ENCODE measurements at regions not wholly inside any gene's neighbourhood (a gene's known extent, or its start where the extent isn't known, plus 50 kb on each side); places are given as distances from the start of the nearest gene placed in this dataset.

DNA sequence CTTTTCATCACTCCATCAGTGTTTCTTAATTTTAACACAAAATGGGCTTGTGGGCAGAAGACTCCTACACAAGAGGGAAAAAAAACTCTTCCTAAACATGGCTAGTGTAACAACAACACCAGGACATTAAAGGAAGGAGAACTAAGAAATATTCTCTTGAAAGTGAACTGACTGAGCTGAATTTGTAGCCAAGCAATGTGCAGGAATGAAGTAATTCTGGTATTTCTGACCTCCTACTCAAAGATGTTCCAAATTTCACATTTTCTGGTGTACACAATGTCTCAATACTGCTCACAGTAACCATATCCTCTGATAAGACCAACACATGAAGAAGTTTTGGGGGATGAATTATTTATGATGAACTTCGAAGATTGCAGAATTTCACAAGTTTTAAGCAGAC, 357.3 kb downstream of the DUSP6 start:
- DNase-seq (ENCODE audit: low spot score): no peak

DNA sequence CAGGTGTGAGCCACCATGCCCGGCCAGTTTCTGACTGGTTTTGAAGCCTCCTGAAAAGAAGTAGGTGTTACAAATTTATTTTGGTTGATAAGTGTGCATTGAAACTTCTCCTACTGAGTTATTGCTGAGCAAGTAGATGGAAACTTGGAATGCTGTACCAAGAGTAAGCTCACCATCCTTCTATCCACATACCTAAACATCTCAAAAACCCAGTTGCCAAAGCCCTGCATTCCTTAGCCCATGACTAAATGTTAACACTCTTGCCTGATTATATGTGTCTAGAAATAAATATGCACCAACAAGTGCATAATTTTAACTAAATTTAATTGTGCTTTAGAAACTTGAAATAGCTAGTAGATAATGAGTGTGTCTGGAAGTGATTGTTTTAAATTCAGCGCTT, 357.8 kb downstream of the DUSP6 start:
- no peak for DNase-seq (ENCODE audit: low spot score)

- DNase-seq (ENCODE audit: low spot score): peak; percentile 78
Measured at GRCh38 chr12:88993651-88994050, 358.6 kb downstream of the DUSP6 start.

GRCh38 chr12:88986056-88986455, 366.2 kb downstream of the DUSP6 start:
- DNase-seq (ENCODE audit: low spot score): no peak

DNA sequence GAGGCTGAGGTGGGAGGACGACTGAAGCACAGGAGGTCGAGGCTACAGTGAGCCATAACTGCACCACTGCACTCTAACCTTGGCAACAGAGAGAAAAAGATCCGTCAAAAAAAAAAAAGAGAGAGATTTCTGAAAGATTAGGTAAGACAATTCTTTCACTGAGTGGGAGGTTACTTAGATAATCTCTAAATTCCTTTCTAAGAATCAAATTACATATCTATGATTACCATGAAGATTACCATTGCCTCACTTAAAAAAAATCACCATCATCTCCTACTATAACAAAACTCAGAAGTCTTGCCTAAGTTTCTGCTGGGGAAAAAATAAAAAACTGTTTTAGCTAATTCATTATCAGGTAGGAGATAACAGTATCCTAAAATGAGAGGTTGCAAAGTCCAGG, 366.7 kb downstream of the DUSP6 start:
- DNase-seq (ENCODE audit: low spot score): no peak

GRCh38 chr12:88985011-88985410, 367.3 kb downstream of the DUSP6 start:
- DNase-seq (ENCODE audit: low spot score): no peak

GRCh38 chr12:88982694-88983093, 369.6 kb downstream of the DUSP6 start:
- no peak for DNase-seq (ENCODE audit: low spot score)

DNA sequence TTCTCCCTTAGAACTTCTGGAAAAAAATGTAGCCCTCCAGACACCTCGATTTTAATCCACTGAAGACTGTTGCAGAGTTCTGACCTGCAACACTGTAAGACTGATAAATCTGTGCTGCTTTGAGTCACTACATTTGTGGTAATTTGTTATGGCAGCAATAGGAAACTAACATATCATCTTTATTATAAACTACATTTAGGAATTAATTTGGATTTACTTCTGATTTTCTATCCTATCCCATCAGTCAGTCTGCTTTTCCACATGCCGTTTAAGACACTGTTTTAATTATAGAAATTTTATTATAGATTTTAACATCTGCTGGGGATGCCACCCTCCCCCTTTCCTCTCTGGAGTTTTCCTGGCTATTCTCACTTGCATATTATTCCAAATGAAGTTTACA, 375.2 kb downstream of the DUSP6 start:
- DNase-seq (ENCODE audit: low spot score): no peak

GRCh38 chr12:88973998-88974397, 378.3 kb downstream of the DUSP6 start:
- DNase-seq (ENCODE audit: low spot score): no peak

GRCh38 chr12:88970740-88971139, 381.6 kb downstream of the DUSP6 start:
- DNase-seq (ENCODE audit: low spot score): no peak

DNA sequence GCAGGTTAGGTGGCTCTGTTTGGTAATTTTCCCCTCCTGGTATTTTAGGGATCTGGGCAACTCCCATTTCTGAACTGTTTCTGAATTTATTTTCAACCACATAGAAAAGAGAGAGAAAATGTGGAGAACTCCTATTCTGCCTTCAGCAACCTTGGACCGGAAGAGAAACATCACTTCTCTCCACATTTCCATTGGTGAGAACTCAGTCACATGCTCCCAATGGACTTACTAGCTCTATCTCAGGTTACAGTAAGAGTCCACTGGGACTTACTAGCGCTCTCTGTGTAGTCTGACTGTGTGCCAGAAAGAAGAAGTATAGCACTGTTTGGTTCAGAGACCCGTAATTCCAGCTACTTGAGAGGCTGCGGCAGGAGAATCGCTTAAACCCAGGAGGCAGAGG, 383.2 kb downstream of the DUSP6 start:
- no peak for DNase-seq (ENCODE audit: low spot score)

GRCh38 chr12:88960213-88960878, 380.1 kb upstream of the KITLG start:
- DNase-seq (ENCODE audit: low spot score): peak; percentile 12

DNA sequence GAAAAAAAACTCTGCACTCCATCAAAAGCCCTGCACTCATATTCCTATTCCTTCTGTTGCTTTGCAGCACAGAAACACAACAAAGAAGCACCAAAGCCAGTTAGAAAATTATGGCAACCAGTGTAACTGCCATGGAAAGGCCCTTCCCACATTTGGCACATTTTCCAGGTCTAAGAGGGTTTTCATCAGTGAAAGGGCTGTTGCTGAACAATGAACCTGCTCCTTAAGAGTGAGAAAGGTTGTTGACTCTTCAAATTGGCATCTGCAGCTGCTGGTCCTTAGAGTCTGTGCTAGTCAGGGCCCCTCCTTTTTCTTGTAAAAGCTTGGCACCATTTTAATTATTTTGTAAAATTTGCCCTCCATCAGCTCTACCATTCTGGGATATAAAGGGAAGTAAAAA, 378.7 kb upstream of the KITLG start:
- no peak for DNase-seq (ENCODE audit: low spot score)

DNA sequence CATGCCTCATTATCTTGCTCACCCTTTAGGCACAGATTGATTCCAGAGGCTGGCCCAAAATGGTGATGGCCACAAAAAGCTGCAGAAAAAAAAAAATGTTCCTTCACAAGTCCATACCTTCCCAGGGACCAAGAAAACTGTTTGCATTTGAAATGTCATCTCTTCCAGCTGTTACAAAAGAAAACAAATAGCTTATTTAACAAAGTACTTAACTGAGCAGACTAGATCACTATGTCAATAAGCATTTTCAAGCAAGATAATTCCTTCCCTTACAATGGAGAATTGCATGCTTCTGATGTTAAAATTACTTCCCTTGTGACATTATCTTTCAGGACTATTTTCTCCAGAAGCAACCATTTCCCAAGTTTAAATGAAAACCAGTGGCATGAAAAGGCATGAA, 377.9 kb upstream of the KITLG start:
- no peak for DNase-seq (ENCODE audit: low spot score)

DNA sequence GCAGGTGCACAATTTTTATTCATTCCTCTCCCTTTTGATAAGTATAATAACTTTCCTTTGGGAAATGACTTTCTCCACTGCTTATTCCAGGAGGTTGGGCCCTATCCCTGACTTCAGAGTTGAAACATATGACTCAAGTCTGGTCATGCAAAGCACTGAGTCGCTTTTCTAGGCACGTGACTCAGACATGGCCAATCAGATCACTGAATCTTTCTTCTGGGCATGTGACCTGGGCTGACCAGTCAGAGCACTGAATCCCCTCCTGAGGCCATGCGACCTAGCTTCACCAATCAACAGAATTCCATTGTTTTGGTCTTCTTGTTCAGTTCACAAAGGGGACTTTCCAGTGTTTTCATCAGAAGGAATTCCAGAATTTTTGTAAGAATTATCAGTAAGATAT, 377.1 kb upstream of the KITLG start:
- DNase-seq (ENCODE audit: low spot score): no peak

DNA sequence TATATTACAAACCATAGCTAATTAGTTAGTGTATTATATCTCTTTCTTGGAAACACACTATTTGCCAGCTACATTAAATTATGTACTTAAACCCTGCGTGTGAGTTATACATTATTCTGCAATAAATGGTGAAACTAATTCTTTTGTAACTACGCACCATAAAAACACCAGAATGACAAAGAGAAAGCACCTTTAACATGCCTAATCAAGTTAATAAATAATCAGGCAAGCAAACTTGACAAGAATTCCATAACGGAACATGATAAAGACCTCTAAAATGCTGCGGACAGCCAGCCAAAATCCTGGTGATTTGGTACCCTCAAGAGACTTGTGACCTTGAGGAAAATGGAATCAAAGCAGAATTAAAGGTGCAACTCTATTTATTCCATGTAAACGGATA, 375.3 kb upstream of the KITLG start:
- DNase-seq (ENCODE audit: low spot score): no peak

DNA sequence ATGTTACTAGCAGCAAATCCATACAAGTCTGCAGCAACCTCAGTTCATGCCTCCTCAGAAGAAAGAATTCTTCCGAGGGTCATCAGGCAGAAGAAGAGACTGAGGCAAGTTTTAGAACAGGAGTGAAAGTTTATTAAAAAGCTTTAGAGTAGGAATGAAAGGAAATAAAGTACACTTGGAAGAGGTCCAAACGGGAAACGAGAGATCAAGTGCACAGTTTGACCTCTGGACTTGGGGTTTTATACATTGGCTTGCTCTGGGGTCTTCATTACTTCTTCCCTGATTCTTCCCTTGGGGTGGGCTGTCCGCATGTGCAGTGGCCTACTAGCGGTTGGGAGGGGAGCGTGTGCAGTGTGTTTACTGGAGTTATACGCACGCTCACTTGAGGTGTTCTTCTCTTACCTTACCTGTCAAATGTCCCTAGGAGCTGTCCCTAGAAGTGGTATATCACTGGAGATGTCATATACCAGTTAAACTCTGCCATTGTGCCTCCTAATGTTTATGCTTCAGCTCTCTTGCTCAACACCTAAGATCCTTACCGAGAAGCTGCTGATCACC, 372.8 kb upstream of the KITLG start:
- no peak for DNase-seq (ENCODE audit: low spot score)

- DNase-seq (ENCODE audit: low spot score): no peak
Measured at GRCh38 chr12:88952562-88952942, 372.3 kb upstream of the KITLG start.

DNA sequence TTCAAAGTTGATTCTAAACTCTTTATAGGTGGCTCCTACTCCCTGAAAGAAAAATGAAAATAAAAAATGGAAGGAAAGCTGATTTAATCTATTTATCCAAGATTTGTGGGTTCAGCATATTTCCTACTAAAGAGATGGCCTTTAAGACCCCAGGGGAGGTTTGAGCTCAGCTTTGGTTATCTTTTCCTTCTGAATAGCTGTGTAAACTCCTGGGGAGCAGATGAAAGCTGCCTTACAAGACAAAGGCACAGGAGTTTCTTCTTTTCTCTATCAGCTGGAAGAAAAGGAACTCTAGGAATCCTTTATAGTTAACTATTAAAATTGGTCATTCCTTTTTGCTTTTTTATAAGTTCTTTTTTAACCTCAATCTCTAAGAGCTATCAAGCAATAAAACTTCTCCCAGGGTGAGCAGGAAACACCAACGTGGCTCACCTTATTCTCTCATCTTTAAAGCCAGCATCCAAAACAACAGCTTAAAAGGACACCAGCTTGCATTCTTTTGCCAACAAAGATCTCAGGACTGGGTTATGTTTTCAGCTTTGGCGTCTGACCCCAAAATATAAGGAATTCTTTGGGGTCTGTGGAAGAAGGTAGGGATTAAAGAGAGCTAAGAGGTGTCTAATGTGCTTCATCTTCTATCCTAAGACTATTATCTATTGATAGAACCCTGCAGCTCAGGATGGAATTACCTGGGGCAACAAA, 371.7 kb upstream of the KITLG start:
- DNase-seq (ENCODE audit: low spot score): no peak

GRCh38 chr12:88951177-88951576, 370.9 kb upstream of the KITLG start:
- DNase-seq (ENCODE audit: low spot score): no peak

DNA sequence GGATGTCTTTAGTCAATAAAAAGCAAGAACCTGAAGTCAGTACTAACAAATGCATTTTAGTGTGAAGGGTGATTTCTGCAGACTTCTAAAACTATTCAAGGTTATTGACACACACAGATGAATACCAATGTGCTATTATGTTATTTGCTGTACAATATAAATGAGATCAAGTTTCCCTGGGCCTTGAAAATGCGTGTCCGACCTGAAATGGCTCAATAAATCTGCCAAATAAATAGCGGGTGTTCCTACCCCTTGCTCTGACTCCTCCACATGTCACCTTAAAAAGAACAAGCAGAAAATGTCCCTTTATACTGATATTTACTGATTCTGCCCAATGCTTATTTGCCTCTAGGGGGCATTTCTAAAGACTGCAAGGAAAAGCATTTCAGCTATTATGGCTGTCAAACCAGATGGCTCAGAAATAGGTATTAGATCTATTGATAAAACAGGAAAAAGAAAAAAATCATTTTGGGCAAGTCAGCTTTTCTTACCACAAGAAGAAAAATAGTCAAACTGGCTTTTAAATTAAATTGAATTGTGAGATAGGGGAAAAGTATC, 367.3 kb upstream of the KITLG start:
- no peak for DNase-seq (ENCODE audit: low spot score)

DNA sequence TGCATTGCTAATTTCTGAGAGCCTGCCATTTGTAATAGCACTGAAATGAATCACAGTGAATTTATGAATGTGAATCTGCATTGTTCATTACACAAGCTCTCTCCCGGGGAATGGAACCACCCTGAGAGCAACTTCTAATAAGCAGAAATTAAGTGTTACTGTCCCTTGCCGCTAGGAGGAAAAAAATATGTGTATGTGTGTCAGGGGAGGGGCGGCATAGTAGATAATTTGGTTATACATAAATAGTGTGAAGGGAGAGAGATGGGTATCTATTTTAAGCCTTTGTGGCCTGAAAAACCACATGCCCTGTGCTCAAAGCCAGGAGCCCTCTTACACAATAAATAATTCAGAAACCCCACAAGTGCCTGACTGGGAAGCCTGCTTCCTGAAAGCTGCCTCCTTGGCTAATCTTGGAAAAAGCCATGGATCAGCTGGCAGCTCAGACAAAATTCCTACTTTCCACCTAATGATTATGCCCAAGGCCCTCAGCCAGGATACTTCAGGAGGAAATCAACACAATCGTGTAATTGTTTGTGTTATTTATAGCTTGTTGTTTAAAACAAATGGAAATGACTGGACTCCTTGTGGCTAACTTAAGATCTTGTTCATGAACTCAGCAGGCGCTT, 366.2 kb upstream of the KITLG start:
- DNase-seq (ENCODE audit: low spot score): peak; percentile 11
